Heart left ventricle (tissue), 16 donors: ENCODE measurements at regions not wholly inside any gene's neighbourhood (a gene's known extent, or its start where the extent isn't known, plus 50 kb on each side); places are given as distances from the start of the nearest gene placed in this dataset.
"Not testable (repeated sequence)": the region's sequence is repeated elsewhere in the genome, so short reads cannot be mapped to it uniquely, and the experiment has no call there.

Experiments
- ATAC-seq, 4 donors: fragments of 200-7000 bp; cut with Tn5 transposase; one replicate each; pipeline ENCODE4 v1.9.1; 2020 to 2022; ENCODE audit warnings: moderate library complexity in 4 of 4, mild to moderate bottlenecking in 3 of 4, moderate number of reproducible peaks in 1 of 4
- DNase-seq, 5 donors: peaks; one replicate each; pipeline ENCODE4 v3.0.0-alpha.2; 2020
- H3K27ac ChIP-seq, 12 donors: fragments of 200-600 bp; sonication (generic) in 4 of 12; one replicate each; pipeline versions ENCODE4 v1.5.0 to v1.8.0; 2016 to 2022; ENCODE audit warnings: mild to moderate bottlenecking in 2 of 12
- H3K27me3 ChIP-seq, 9 donors: fragments of 200-600 bp; sonication (generic) in 2 of 9; one replicate each; pipeline versions ENCODE4 v1.5.1 to v1.8.0; 2016 to 2022; ENCODE audit warnings: mild to moderate bottlenecking in 3 of 9
- H3K36me3 ChIP-seq, 9 donors: fragments of 200-600 bp; sonication (generic) in 2 of 9; one replicate each; pipeline versions ENCODE4 v1.5.0 to v1.8.0; 2018 to 2022; ENCODE audit warnings: mild to moderate bottlenecking in 2 of 9
- H3K4me1 ChIP-seq, 12 donors: fragments of 200-600 bp; sonication (generic) in 4 of 12; one replicate each; pipeline versions ENCODE4 v1.5.0 to v1.8.0; 2016 to 2022; ENCODE audit warnings: mild to moderate bottlenecking in 3 of 12
- H3K4me3 ChIP-seq, 12 donors: fragments of 200-600 bp; sonication (generic) in 4 of 12; one replicate each; pipeline versions ENCODE4 v1.5.0 to v1.8.0; 2017 to 2022; ENCODE audit warnings: mild to moderate bottlenecking in 9 of 12, moderate library complexity in 4 of 12
- H3K9me3 ChIP-seq, 12 donors: fragments of 200-600 bp; sonication (generic) in 4 of 12; one replicate each; pipeline versions ENCODE4 v1.5.0 to v1.8.0; 2016 to 2022; ENCODE audit warnings: mild to moderate bottlenecking in 1 of 12
- POLR2A ChIP-seq, 2 donors: fragments of 450-650 bp; IDR thresholded peaks; one replicate each; pipeline ENCODE4 v1.6.1; 2017; ENCODE audit warnings: antibody characterized with exemption in 2 of 2, mild to moderate bottlenecking in 2 of 2, moderate library complexity in 2 of 2
- WGBS, 4 donors: extraction: QIAGEN DNeasy Blood & Tissue Kit in 2 of 4; methylation state at CpG; one replicate each; pipeline versions ENCODE4 v1.1.5 to v1.1.7; 2013 to 2018; 5-methylcytosine and 5-hydroxymethylcytosine counted together
- intact Hi-C, 10 donors: fragments of 100-400 bp; cut with DNase I; formaldehyde crosslinking; loops; one replicate each; pipeline versions ENCODE4 v1.11.1 to v1.14.2; 2022
- TF ChIP-seq, protein P1 (sequence below), 12 donors: fragments of 200-600 bp; sonication (generic) in 4 of 12; IDR thresholded peaks; one replicate each; pipeline versions ENCODE4 v1.5.0 to v1.8.0; 2018 to 2022; ENCODE audit warnings: antibody characterized with exemption in 12 of 12, mild to moderate bottlenecking in 5 of 12
- donor health status: ischemic (EF 13 %, LVEDD 7.1; RV severe dilation, severe dysfunction).
- donor health status: healthy with polysubstance abuse.
- donor health status: DM: no; HTN: yes; CAD: no.
- donor health status: DM: no; HTN: no; CAD: no.
- donor health status: ischemic (EF 25% LVEDD 6.9; RV normal size, moderate dysfunction).
- donor health status: ischemic (EF 25% LVEDD 5.7; RV mildly dilated, moderate dysfunction).
- donor health status: healthy.
- donor health status: DM: yes; HTN: yes; CAD: no.
- donor health status: ischemic (EF 35%, LVEDD 5.7; RV mildly dilated, moderate dysfunction).
- donor health status: nonischemic (EF 11% LVEDD 7.7; RV severe dilation, severe dysfunction).
- donor health status: DM: yes; HTN: yes; CAD: no.
- donor health status: PGD.
- donor health status: ischemic (EF 29% LVEDD 5.4; RV normal size, mild dysfunction).
- donor health status: nonischemic (EF 23%, LVEDD 6.1; RV moderate dilation, normal function).

DNA sequence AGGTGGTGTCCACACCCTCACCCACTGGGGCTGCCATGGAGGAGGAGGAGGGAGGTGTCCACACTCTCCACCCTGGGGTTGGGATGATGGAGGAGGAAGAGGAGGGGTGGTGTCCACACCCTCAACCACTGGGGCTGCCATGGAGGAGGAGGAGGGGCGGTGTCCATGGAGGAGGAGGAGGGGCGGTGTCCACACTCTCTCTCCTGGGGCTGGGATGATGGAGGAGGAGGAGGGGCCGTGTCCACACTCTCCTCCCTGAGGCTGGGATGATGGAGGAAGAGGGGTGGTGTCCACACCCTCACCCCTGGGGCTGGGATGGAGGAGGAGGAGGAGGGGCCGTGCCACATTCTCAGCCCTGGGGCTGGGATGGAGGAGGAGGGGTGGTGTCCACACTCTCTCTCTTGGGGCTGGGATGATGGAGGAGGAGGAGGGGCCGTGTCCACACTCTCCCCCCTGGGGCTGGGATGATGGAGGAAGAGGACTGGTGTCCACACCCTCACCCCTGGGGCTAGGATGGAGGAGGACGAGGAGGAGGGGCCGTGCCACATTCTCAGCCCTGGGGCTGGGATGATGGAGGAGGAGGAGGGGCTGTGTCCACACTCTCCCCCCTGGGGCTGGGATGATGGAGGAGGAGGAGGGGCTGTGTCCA is 231.7 kb downstream of the CRLF2 start:
- Histone ChIP-seq H3K9me3 (peaks cover 0 to 20% (median 6%) of the 10 kb centered on the region in 12 donors), H3K4me3 (no peak overlapping the region), H3K27me3 (peaks cover 0 to 23% (median 0%) of the 10 kb centered on the region in 9 donors), H3K4me1 (no peaks in the 10 kb centered on the region), H3K27ac (no peak overlapping the region), H3K36me3 (no peaks in the 10 kb centered on the region)
- no peak for DNase-seq
- no peak for ATAC-seq
- WGBS, 4 donors = 42 to 62% (median 56%) methylated on average over 6 to 7 of the region's 7 CpGs
- intact Hi-C loops = no loop called here
- TF ChIP-seq, protein P1, sequence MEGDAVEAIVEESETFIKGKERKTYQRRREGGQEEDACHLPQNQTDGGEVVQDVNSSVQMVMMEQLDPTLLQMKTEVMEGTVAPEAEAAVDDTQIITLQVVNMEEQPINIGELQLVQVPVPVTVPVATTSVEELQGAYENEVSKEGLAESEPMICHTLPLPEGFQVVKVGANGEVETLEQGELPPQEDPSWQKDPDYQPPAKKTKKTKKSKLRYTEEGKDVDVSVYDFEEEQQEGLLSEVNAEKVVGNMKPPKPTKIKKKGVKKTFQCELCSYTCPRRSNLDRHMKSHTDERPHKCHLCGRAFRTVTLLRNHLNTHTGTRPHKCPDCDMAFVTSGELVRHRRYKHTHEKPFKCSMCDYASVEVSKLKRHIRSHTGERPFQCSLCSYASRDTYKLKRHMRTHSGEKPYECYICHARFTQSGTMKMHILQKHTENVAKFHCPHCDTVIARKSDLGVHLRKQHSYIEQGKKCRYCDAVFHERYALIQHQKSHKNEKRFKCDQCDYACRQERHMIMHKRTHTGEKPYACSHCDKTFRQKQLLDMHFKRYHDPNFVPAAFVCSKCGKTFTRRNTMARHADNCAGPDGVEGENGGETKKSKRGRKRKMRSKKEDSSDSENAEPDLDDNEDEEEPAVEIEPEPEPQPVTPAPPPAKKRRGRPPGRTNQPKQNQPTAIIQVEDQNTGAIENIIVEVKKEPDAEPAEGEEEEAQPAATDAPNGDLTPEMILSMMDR (IDR thresholded peaks at IDR 0.05) = no peak
- no peak for TF ChIP-seq POLR2A (IDR thresholded peaks at IDR 0.05)

DNA sequence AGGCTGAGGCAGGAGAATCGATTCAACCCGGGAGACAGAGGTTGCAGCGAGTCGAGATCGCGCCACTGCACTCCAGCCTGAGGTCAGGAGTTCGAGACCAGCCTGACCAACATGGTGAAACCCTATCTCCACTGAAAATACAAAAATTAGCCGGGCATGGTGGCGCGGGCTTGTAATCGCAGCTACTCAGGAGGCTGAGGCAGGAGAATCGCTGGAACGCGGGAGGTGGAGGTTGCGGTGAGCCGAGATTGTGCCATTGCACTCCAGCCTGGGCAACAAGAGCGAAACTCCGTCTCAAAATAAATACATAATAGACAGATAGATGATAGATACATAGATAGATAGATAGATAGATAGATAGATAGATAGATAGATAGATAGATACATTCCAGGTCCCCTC is 233.3 kb downstream of the CRLF2 start:
- H3K27ac ChIP-seq, DNase-seq, H3K36me3 ChIP-seq, ATAC-seq, intact Hi-C loops, H3K4me1 ChIP-seq, H3K4me3 ChIP-seq: not testable (repeated sequence)
- WGBS, 4 donors = 93 to 95% (median 94%) methylated on average over 18 of the region's 18 CpGs
- Histone ChIP-seq H3K27me3 (peaks cover 0 to 23% (median 0%) of the 10 kb centered on the region in 9 donors), H3K9me3 (peaks cover 0 to 14% (median 6%) of the 10 kb centered on the region in 12 donors)

DNA sequence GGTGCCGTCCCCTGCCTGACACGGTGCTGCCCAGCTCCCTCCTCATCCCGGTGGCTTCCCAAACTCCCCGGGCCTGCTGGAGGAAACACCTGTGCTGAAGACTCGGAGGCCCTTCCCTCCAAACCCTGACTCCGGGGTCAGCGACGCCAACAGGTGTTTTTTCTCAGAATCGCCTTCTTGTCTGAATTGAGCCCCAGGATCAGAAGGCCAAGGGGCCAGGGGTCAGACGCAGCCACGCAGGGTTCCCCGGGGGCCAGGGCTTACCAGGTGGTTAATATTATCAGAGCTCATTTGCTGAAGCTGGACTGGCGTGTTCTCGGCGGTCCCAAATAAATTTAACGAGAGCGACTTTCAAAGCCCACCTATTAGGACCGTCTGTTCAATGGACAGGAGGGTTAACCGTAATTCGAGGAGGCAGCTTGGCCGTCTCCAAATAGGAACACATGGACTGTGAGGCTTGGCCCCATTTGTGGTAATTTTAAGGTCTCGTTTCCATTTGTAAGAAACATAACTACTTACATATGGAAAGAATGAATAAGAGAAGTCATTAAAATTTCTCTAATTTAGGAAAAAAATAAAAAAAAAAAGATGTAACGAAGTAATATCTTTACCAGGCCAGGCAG is 239.3 kb downstream of the CRLF2 start:
- no peak for ATAC-seq
- peak in 1 of 5 donors; percentile 64 for DNase-seq
- TF ChIP-seq POLR2A (IDR thresholded peaks at IDR 0.05) = no peak
- TF ChIP-seq, protein P1 (IDR thresholded peaks at IDR 0.05) = no peak
- H3K4me3 ChIP-seq = no peak overlapping the region
- no peaks in the 10 kb centered on the region for H3K27me3 ChIP-seq
- H3K4me1 ChIP-seq = no peaks in the 10 kb centered on the region
- no peaks in the 10 kb centered on the region for H3K36me3 ChIP-seq
- H3K27ac ChIP-seq = no peak overlapping the region
- intact Hi-C loops = no loop called here
- 78 to 81% (median 78%) methylated on average over 23 of the region's 23 CpGs for WGBS, 4 donors
- H3K9me3 ChIP-seq = peaks cover 0 to 10% (median 3%) of the 10 kb centered on the region in 12 donors

DNA sequence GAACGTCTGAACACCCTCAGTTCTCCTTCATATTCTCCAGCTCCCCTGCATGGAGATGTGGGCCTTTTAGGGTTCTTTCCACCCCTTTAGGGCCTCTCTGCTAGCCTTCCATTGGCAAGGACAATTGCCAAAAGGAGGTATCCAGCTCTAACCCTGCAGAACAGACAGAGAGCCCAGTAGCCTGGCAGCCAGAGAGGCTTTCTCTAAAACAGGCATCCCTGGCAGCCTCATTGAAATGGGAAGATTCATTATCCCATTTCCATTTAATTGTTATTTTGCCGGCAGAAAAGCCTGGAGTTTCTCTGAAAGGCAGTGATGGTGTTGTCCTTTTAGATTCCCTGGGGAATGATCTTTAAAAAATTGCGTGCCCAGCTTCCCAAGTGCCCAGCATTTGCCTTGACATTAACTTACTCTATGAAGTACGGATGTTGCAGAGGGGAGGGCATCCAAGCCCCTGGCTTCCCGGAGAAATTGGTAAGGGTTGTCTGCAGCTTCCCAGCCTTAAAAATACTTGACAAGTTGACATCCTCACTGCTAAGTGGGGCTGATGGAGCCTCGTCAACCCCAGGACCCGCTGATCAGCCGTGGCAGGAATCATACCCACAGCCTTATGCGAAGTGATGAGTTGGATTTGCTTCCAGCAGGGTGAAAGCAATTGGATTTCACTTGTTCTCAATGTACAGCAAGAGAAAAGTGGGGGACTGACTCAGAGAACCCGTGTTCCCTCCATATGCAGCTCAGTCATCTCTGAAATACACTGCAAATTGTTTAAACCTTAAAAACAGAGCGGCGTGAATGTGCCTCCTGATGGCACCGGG is 244.1 kb downstream of the CRLF2 start:
- Histone ChIP-seq H3K27ac (no peak overlapping the region), H3K9me3 (no peaks in the 10 kb centered on the region), H3K4me1 (no peaks in the 10 kb centered on the region), H3K4me3 (no peak overlapping the region), H3K27me3 (peaks cover 0 to 8% (median 0%) of the 10 kb centered on the region in 9 donors), H3K36me3 (no peaks in the 10 kb centered on the region)
- ATAC-seq (no peak), DNase-seq (no peak)
- WGBS, 4 donors = 73 to 76% (median 74%) methylated on average over 13 of the region's 13 CpGs
- intact Hi-C loops = no loop called here
- no peak for TF ChIP-seq POLR2A (IDR thresholded peaks at IDR 0.05)
- TF ChIP-seq, protein P1 (IDR thresholded peaks at IDR 0.05) = no peak
